C1 segment of cervical spinal cord (tissue), 14 donors: ENCODE measurements at regions not wholly inside any gene's neighbourhood (a gene's known extent, or its start where the extent isn't known, plus 50 kb on each side); places are given as distances from the start of the nearest gene placed in this dataset.

Source experiments
- DNase-seq, 14 donors: peaks; one replicate each; lab custom pipeline; 2025; lab: John Stamatoyannopoulos, UW

DNA sequence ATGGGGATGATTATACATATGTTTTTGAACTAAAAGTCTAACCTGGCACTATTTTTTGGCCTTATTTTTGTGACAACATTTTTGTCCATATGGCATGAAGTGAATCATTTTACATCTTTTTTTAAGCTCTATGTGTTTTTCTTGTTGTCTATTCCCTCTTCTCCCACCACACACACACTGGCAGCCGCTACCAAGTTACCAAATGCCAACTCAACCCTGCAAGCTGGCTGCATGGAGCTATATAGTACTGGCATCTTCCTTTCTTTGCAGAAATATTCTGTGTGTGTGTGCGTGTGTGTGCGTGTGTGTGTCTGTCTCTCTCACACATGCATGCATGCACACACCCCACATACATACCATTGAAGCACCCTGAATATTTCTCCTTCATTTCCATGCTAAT is 278.9 kb upstream of the SOX5 start:
- DNase-seq, result no peak

DNA sequence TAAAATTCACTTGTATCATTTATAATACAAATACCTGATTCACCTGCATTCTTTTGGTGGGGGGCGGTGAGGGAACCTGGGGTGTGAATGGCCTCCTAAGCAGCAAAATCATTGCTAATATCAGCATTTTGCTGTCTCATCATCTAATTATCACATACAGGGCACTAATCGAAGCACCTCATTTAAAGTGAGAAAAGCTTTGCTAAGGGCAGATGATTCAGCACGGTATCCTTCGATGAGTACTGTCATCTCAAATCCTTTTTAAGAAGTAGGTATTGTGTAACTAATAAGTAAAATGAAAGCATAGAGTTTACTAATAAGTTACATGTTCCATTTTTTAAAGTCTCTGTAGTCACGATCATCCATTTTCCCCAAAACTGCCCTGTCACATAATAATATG is 278.1 kb upstream of the SOX5 start:
- DNase-seq, result no peak

DNA sequence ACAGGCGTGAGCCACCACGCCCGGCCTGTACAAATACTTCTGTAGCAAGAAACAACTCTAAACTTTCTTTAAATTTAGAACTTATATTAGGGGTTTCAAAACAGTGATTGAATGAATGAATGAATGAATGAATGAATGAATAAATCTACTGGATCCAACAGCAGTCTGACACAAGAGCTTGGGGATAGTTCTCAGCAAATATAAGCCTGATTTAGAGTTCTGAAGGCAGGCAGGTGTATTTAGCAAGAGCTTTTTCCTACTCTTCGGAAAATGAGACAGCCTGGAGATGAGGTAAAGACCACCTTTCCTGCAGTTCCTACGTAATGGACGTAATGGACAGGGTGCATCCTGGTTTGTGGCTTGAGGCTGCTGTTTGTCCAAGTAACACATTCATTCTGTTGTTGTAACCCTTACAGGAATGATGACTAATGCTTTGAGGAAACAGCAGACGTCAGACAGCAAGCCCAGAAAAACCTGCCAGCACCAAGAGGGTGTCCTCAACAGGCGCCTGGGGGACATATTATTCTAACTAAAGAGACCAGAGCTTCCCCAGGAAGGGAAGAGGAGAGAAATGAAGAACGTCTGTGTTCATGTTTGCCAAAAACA is 277.4 kb upstream of the SOX5 start:
- DNase-seq, result peak in 1 of 14 donors; percentile 25

DNA sequence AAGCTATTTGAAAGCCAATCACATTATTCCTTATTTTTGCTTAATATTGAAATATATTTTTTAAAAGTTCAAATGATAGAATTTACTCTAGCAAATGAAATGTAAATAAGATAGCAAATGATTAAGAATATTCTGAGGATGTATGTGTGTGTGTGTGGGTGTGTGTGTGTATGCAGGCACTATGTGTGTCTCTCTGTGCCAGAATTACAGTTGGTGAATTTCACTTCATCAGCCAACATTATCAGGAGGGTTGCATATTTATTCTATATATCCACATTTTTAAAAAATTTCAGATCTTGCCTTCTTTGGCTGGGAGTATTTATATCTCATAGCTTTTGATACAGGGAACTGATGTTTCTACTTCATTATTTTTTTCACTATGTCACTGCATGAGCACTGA is 274.9 kb upstream of the SOX5 start:
- no peak for DNase-seq

DNA sequence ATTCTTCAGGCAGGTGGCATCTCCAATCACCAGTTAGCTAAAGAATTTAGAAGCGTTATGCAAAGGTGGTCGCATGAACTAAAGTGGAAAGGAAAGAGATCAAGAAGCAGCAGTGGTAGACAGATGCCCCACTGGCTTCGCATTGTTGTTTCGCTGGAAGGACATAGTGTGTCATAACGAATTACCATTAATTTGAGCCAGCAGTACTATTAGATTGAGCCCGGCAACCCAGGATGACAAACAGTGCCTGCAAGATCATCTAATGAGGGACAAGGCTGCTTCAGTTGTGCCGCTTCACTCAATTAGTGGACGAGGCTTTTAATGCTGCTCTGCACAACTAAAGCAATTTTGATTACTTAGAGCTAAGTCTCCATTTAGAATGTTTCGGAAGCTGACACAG is 274.5 kb upstream of the SOX5 start:
- DNase-seq, result no peak

DNA sequence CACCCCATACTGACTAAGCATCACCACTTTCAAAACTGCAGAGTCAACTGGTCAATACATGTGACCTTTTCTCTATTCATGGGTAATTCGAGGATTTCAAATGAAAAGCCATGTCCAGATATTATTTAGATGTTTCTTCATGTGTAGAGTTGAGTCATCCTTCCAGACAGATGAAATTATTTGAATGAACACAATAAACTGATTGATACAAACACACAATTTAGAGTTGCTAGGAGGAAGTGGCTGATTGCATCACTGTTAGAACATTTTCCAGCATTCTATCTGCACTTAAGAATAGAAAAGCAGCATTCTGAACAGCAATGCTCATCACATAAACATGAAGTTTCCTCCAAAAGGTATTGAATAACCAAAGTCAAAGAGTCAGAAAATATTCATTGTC is 273.5 kb upstream of the SOX5 start:
- no peak for DNase-seq

DNA sequence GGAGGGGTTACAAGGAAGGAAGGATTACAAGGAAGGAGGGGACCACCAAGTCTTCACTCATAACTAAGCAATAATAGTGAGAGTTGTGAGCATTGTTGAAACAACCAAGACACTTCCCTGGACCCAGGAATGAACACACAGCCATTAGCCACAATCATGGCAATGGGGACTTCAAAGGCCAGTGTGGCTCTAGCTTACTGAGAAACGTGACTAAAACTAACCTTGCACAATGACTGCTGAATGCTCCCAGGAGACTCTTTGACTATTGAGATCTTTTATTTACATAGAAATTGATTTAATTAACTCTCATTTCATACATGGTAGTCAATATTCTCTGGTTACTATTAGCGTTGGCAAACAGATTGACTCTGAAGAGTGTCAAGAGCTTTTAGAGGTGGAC is 263.0 kb upstream of the SOX5 start:
- no peak for DNase-seq

DNA sequence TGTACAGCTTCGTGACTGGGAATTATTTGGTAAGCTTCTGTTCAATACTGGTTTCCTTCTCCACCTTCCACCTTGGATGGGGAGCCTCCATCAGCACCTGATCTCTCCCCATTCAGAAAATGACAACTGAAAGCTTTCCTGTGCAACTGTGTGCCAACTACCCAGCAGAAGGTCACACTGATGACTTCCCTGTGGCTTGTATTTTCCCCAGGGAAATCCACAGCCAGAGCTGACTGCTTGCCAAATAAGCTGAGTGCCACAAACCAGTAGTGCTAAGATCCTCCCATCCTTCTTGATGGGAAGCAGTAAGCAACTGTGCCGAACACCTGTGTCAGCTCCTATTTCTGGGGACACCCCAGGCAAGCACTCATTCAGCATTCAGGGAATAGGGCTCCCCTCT is 257.2 kb upstream of the SOX5 start:
- DNase-seq, result no peak

DNA sequence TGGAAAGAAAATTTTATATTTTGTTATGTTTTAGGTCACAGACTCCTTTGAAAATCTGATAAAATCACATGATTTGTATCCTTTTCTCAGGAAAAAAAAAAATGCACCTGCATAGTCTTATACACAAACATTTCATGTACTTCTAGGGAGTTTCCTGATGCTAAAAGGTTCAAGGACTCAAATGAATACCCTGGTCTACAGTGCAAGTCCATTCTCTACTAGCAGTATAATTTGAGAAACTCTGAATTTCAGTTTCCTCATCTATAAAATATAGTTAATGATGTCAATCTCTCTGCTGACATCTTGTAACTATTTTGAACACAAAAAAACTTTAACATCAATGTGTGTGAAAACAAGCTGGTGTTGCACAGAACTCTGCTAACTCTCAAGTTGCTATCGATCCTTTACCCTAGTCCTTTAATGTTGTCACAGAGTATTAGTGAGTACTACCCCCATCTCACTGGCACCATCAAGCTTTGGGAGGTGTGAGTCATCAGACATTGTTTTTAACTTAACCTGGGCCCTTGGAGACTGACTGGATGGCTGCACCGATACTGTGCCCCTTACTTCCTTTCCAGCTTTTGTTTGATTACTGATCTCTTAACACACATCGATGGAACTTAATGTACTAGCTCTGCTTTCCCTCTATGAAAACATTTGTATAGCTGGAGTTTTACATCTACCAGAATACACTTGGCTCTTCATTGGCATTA is 251.9 kb upstream of the SOX5 start:
- DNase-seq, result no peak

DNA sequence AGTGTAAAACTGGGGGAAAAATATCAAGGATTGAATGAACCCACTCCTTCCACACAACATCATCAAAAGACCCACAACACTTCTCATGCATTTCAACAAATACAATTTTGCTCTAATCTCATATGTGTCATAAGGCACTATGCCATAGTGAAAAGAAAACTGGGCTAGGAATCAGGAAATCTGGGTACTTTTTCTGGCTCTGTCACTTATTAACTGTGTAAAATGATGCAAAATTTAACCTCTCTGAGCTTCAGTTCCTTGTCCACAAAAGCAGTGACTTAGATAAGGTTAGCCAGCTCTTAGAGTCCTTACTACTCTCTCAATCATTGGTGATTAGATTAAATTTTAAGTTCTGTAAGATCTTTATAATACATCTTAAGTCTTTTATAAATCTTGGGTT is 250.5 kb upstream of the SOX5 start:
- DNase-seq, result no peak

DNA sequence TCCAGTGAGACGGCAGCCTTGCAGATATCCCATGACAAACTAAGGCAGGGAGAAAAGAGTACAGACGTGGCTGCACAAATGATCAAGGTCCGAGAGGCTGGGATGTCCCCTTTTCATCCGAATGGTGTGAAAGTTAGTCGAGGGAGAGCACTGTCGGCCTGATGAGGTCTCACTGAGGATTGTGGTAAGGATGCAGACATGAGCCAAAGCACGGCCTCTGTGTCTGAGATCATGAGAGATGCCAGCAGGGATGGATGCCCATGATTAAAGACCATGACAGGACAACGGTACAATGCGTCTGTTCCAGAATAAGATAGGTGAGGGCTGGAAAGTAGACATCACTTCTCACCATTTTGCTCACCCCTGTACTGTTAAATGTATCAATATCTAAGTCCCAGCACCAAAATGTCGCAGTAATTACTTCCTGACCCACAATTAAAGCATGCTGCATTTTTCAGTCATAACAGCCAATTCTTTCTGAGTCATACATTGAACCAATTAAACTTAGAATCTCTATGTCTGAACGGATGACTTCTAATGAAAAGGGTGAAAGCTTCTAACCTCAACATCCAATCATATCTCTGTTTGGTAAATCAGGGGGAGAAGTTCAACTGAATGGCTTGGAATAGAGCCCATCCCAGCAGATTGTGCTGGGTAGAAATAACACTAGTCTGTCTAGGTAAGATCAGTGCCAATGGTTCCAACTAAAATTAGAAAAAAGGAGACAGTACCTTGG is 249.6 kb upstream of the SOX5 start:
- DNase-seq, result no peak

DNA sequence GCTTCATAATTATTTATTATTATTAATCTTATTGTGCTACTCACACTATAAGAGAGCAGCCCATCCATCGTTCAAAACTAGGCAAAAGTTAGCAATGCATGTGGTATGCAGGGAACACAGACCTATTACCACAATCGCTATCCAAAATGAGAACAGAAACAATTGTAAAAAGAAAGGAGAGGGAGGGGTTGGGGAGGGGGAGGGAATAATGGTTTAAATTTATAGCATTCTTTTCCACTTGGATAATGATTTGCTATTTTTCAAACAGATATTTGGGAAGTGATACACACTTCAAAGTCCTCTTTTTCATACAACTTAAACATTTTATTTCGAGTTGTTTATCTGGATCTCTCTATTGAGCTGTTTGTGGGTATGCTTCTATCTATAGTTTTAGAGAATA is 248.6 kb upstream of the SOX5 start:
- no peak for DNase-seq

DNA sequence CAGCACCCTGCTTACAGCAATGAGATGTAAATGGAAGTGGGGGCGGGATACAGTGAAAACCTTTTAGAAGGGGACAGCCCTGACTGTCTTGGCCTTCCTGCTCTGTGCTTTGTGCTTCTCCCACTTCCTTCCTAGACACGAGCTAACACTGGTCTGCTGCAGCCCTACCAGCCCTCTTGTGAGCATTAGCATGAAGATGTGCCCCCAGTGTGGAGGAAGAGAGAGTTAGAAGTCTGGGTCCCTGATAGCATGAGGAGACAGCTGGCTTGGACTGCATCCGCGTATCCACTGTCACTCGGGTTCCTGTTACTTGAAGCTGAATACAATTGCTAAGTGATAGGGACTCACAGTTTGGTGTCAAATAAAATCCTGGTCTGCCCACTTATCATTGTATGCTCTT is 248.1 kb upstream of the SOX5 start:
- no peak for DNase-seq

DNA sequence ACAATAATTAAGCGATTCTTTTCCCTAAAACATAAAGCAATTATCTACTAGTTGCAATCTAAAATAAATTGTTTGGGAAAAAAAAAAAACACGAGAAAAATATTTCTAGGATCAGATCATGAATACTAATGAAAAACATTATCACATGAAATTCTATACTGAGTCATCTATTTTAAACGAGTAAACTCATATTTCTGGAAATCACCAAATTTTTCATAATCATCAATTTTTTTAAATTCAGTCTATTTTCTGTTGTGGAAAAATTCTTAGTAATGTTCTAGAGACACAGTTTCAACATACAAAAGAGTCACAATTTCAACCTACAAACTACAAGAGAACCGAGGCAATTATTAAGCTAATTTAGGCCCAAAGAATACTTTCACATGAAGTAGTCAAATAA is 245.6 kb upstream of the SOX5 start:
- no peak for DNase-seq

DNA sequence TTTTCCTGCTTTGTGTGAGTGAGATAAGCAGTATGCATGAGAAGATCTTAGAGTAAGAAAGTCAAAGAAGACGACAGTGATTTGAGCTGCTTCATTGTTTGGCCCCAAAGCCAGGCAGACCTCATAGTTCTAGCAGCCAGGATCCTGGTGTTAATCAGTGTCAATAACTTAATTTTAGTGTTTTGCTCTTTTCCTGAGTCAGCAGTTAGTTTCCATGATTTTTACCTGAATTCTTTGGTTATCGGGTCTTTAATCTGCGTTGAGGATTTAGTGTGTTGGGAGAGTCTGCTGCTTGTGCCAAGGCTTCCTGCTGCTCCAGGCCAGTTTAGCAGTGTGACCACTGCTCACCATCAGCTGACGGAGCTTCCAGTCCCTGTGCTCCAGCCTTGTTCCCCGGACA is 241.6 kb upstream of the SOX5 start:
- no peak for DNase-seq

DNA sequence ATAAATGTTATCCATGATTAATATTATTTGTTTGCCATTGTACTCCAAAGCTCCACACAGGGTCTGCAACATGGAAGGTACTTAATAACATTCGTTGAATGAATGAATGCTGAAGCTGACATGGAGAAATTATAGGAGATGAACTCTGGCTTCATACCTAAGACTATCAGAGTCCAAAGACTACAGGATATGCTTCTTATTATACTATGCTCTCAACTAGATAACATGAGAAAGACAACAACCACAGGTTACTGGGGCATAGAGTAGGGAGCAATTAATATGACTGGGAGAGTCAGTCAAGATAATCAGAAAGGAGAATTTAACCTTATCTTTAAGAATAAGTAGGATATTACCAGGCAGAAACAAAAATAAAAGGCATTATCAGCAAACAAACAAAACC is 236.3 kb upstream of the SOX5 start:
- DNase-seq, result no peak

DNA sequence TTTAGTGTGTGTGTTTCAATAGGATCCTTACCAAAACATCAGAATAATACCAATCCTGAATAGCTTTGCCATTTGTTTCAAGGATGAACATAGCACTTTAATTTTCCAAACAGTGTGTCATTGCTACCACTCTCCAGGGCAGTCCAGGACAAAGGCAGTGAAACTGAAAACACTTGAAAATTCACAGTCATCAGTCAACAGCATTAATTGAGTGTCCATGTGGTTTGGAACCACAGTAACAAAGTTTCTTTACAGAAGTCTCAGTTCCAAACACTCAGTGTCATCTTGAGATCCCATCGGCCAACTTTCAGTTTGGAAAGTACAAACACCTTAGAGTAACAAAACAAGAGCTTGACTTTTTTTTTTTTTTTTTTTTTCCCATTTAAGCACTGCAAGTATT is 228.4 kb upstream of the SOX5 start:
- DNase-seq, result no peak

DNA sequence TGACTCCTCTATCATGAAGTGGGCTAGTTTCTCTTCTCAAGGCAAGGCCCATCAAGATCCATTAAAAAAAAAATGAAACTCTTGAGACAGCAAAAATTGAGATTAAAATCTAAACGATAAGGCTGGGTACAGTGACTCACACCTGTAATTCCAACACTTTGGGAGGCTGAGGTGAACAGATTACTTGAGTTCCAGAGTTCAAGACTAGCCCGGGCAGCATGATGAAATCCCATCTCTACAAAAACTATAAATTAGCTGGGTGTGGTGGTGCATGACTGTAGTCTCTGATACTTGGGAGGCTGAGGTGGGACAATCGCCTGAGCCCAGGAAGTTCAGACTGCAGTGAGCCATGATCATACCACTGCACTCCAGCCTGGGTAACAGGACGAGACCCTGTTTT is 226.5 kb upstream of the SOX5 start:
- DNase-seq, result no peak

DNA sequence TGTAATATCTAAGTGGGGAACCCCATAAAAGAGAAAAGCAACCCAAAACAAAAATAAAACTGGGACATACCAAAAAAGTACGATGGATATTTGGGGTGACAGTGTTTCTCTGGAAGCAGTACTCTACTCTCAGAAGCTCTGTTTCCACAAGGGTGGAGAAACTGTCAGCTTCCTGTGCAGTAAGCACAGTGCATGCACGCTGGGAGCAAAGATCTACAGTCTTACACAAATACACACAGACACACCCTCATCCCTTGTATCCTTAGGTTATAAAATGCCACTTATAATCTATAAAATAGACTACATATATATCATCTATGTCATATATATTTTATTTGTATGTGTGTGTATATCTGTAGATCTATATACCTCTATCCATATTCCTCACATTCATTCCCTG is 225.8 kb upstream of the SOX5 start:
- no peak for DNase-seq

DNA sequence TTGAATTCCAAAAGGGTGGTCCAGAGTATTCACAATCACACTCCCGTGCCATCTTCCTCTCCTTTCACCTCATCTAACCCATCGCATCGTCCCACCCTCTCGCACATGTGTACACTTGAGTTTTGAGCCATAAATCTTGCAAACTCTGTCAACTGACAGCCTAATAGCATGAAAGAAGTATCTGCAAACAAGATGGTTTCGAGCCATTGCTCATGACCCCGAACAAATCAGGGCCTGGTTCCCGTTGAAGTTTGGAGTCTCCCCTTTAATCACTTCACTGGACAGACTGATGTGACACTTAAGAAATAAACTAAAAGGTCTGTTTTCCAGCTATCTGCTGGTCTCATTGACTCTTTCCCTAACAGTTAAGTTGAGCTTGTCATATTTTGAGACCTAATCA is 223.6 kb upstream of the SOX5 start:
- no peak for DNase-seq

DNA sequence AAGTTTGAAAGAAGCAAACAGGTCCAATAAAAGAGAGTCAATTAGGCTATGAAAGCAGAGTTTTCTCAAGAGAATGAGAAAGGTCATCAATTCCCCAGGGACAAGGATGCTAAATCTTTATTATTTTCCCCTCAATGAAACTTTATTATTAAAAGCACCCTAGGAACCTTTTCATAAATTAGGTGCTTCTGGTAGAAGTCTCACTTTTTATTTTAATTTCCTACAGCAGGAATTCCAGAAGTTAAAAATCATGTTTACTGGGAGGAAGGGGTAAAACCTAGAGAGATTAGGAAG is 223.2 kb upstream of the SOX5 start:
- DNase-seq, result no peak

DNA sequence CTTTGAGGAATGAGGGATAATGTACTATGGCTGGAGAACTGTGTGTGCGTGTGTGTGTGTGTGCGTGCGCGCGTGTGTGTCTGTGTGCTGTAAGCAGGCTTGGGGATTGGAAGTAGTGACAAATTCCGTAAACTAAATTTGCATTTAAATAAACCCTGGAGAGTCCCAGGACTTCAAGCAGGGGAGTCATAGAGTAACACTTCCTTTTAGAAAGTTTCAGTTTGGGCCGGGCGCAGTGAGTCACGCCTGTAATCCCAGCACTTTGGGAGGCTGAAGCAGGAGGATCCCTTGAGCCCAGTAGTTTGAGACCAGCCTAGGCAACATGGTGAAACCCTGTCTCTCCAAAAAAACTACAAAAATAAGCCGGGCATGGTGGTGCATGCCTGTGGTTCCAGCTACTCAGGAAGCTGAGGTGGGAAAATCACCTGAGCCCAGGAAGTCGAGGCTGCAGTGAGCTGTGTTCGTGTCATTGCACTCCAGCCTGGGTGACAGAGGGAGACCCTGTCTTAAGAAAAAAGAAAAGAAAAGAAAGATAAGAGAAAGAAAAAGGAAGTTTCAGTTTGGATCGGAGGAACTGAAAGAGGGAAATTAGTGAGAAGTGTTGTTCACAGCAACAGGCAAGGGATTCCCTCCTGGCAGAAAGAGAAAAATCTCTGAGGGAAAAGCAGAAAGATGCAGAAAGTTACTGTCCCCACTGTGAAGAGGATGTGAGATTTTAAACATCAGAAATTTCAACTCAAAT is 222.7 kb upstream of the SOX5 start:
- DNase-seq, result no peak

DNA sequence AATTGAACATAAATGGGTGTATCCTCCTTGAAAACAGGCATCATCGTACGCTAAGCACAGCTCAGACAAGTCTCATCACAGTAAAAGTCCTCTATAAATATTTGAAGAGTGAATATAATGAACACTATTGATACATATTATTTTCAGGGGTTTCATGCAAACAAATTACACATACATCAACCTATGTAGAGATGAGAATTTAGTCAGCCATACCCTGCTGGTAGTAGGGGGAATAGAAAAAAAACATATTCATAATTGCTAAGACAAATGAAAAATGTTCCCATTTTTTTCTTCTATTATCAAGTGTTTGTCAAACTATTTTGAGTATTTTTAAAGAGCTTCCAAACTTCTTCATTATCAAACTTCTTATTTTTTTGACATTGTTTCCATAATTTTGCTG is 205.6 kb upstream of the SOX5 start:
- DNase-seq, result no peak
